ENCODE measurements at regions not wholly inside any gene's neighbourhood (a gene's known extent, or its start where the extent isn't known, plus 50 kb on each side); places are given as distances from the start of the nearest gene placed in this dataset.

- no peaks in the 10 kb centered on the region for H3K9me3 Mint-ChIP-seq
- no peaks in the 10 kb centered on the region for H3K4me1 Mint-ChIP-seq
- H3K4me3 Mint-ChIP-seq: no peak overlapping the region
- DNase-seq (no peak), ATAC-seq (no peak)
- no peaks in the 10 kb centered on the region for H3K27me3 Mint-ChIP-seq
- POLR2A ChIA-PET: no interaction called here
- peaks cover 0 to 33% (median 8%) of the 10 kb centered on the region in 3 donors for H3K36me3 Mint-ChIP-seq
- no peak overlapping the region for H3K27ac Mint-ChIP-seq
Measured at GRCh38 chr6:154907291-154907690, 87.8 kb upstream of the TIAM2 start.

GRCh38 chr6:154908723-154909122 is 86.4 kb upstream of the TIAM2 start:
- POLR2A ChIA-PET: no interaction called here
- Mint-ChIP-seq H3K4me3 (no peak overlapping the region), H3K36me3 (peaks cover 0 to 26% (median 4%) of the 10 kb centered on the region in 3 donors), H3K27me3 (no peaks in the 10 kb centered on the region), H3K27ac (no peak overlapping the region), H3K9me3 (no peaks in the 10 kb centered on the region), H3K4me1 (no peaks in the 10 kb centered on the region)
- DNase-seq: no peak
- no peak for ATAC-seq

GRCh38 chr6:154909311-154909710 is 85.8 kb upstream of the TIAM2 start:
- Mint-ChIP-seq H3K9me3 (no peaks in the 10 kb centered on the region), H3K27me3 (no peaks in the 10 kb centered on the region), H3K27ac (no peak overlapping the region), H3K36me3 (peaks cover 0 to 24% (median 4%) of the 10 kb centered on the region in 3 donors), H3K4me1 (no peaks in the 10 kb centered on the region), H3K4me3 (no peak overlapping the region)
- ATAC-seq (no peak), DNase-seq (no peak)
- POLR2A ChIA-PET: no interaction called here

- Mint-ChIP-seq H3K36me3 (peaks cover 0 to 23% (median 4%) of the 10 kb centered on the region in 3 donors), H3K4me1 (no peaks in the 10 kb centered on the region), H3K27ac (peak overlapping the region in 1 of 10 donors; percentile 40), H3K27me3 (no peaks in the 10 kb centered on the region), H3K9me3 (no peaks in the 10 kb centered on the region), H3K4me3 (no peak overlapping the region)
- no peak for DNase-seq
- POLR2A ChIA-PET: no interaction called here
- ATAC-seq: no peak
Measured at GRCh38 chr6:154909821-154910220, 85.3 kb upstream of the TIAM2 start.

GRCh38 chr6:154914288-154914687 is 80.8 kb upstream of the TIAM2 start:
- Mint-ChIP-seq H3K27me3 (no peaks in the 10 kb centered on the region), H3K9me3 (no peaks in the 10 kb centered on the region), H3K36me3 (peaks cover 0 to 9% (median 8%) of the 10 kb centered on the region in 3 donors), H3K4me1 (no peaks in the 10 kb centered on the region), H3K27ac (no peak overlapping the region), H3K4me3 (no peak overlapping the region)
- DNase-seq (no peak), ATAC-seq (no peak)
- POLR2A ChIA-PET: no interaction called here

GRCh38 chr6:154916857-154917256 is 78.3 kb upstream of the TIAM2 start:
- H3K4me3 Mint-ChIP-seq: no peak overlapping the region
- H3K4me1 Mint-ChIP-seq: peaks cover 2 to 7% (median 4%) of the 10 kb centered on the region in 4 donors
- ATAC-seq: no peak
- no peaks in the 10 kb centered on the region for H3K9me3 Mint-ChIP-seq
- no peak for DNase-seq
- no peak overlapping the region for H3K27ac Mint-ChIP-seq
- H3K27me3 Mint-ChIP-seq: no peaks in the 10 kb centered on the region
- POLR2A ChIA-PET: no interaction called here
- peaks cover 0 to 4% (median 0%) of the 10 kb centered on the region in 3 donors for H3K36me3 Mint-ChIP-seq

GRCh38 chr6:154917941-154918340 is 77.2 kb upstream of the TIAM2 start:
- Mint-ChIP-seq H3K9me3 (no peaks in the 10 kb centered on the region), H3K27me3 (no peaks in the 10 kb centered on the region), H3K4me3 (no peak overlapping the region), H3K36me3 (peaks cover 0 to 4% (median 0%) of the 10 kb centered on the region in 3 donors), H3K4me1 (peaks cover 4 to 10% (median 6%) of the 10 kb centered on the region in 4 donors), H3K27ac (no peak overlapping the region)
- no peak for DNase-seq
- POLR2A ChIA-PET: no interaction called here
- ATAC-seq: no peak

- ATAC-seq: no peak
- Mint-ChIP-seq H3K4me3 (no peak overlapping the region), H3K4me1 (peaks cover 7 to 22% (median 15%) of the 10 kb centered on the region in 4 donors)
Measured at GRCh38 chr6:154919806-154920205, 75.3 kb upstream of the TIAM2 start.

GRCh38 chr6:154920495-154921200 is 74.5 kb upstream of the TIAM2 start:
- Mint-ChIP-seq H3K36me3 (peaks cover 0 to 4% (median 0%) of the 10 kb centered on the region in 3 donors), H3K27ac (no peak overlapping the region), H3K27me3 (no peaks in the 10 kb centered on the region), H3K4me3 (no peak overlapping the region), H3K4me1 (peaks cover 7 to 22% (median 15%) of the 10 kb centered on the region in 4 donors), H3K9me3 (no peaks in the 10 kb centered on the region)
- POLR2A ChIA-PET: no interaction called here
- no peak for DNase-seq
- ATAC-seq: no peak

More at GRCh38 chr6:154919806-154920205, 75.3 kb upstream of the TIAM2 start:
- POLR2A ChIA-PET: no interaction called here
- H3K27me3 Mint-ChIP-seq: no peaks in the 10 kb centered on the region
- H3K36me3 Mint-ChIP-seq: peaks cover 0 to 4% (median 0%) of the 10 kb centered on the region in 3 donors
- H3K27ac Mint-ChIP-seq: no peak overlapping the region
- DNase-seq: no peak
- no peaks in the 10 kb centered on the region for H3K9me3 Mint-ChIP-seq

- Mint-ChIP-seq H3K27ac (peak overlapping the region in 2 of 10 donors; percentile 25 to 70), H3K4me1 (peaks cover 9 to 22% (median 15%) of the 10 kb centered on the region in 4 donors), H3K4me3 (peak overlapping the region in 1 of 10 donors; percentile 22), H3K36me3 (peaks cover 0 to 4% (median 0%) of the 10 kb centered on the region in 3 donors), H3K27me3 (no peaks in the 10 kb centered on the region), H3K9me3 (no peaks in the 10 kb centered on the region)
- ATAC-seq (no peak), DNase-seq (no peak)
- POLR2A ChIA-PET: no interaction called here
Measured at GRCh38 chr6:154921482-154921881, 73.6 kb upstream of the TIAM2 start.

GRCh38 chr6:154923199-154923869 is 71.8 kb upstream of the TIAM2 start:
- peak overlapping the region in 2 of 10 donors; percentile 40 to 60 for H3K27ac Mint-ChIP-seq

GRCh38 chr6:154925130-154925529 is 70.0 kb upstream of the TIAM2 start:
- H3K9me3 Mint-ChIP-seq: no peaks in the 10 kb centered on the region
- no peak overlapping the region for H3K4me3 Mint-ChIP-seq
- peaks cover 11 to 22% (median 17%) of the 10 kb centered on the region in 4 donors for H3K4me1 Mint-ChIP-seq
- ATAC-seq (no peak), DNase-seq (no peak)
- H3K27ac Mint-ChIP-seq: peak overlapping the region in 1 of 10 donors; percentile 88
- POLR2A ChIA-PET: no interaction called here
- no peaks in the 10 kb centered on the region for H3K27me3 Mint-ChIP-seq
- H3K36me3 Mint-ChIP-seq: no peaks in the 10 kb centered on the region

More at GRCh38 chr6:154923199-154923869, 71.8 kb upstream of the TIAM2 start:
- Mint-ChIP-seq H3K27me3 (no peaks in the 10 kb centered on the region), H3K4me1 (peaks cover 11 to 22% (median 16%) of the 10 kb centered on the region in 4 donors), H3K4me3 (no peak overlapping the region), H3K9me3 (no peaks in the 10 kb centered on the region), H3K36me3 (no peaks in the 10 kb centered on the region)
- ATAC-seq (no peak), DNase-seq (no peak)
- POLR2A ChIA-PET: no interaction called here

- Mint-ChIP-seq H3K4me3 (no peak overlapping the region), H3K36me3 (no peaks in the 10 kb centered on the region), H3K4me1 (peaks cover 7 to 20% (median 16%) of the 10 kb centered on the region in 4 donors), H3K27me3 (no peaks in the 10 kb centered on the region), H3K27ac (no peak overlapping the region), H3K9me3 (no peaks in the 10 kb centered on the region)
- DNase-seq (no peak), ATAC-seq (no peak)
- POLR2A ChIA-PET: no interaction called here
Measured at GRCh38 chr6:154926366-154926765, 68.7 kb upstream of the TIAM2 start.

Data from naive thymus-derived CD8-positive, alpha-beta T cell (primary cell).